ENCODE measurements at regions not wholly inside any gene's neighbourhood (a gene's known extent, or its start where the extent isn't known, plus 50 kb on each side); places are given as distances from the start of the nearest gene placed in this dataset.

DNA sequence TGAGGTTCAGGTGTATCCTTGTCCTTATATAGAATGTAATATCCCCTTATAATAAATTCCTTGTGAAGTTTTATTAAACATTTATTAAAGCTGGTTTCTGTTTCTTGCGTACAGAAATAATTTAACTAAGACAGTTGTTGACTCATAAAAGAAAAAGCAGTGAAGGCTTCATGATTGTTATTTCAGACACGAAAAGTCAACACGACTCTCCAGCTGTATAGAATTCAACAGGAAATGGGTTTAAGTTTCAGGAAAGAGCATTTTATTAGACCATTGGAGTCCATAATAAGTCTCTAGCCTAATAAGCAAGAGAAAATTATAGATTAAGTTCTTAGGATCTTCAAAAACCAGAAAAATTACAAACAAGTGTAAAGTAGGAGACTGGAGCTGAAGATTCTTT, 62.2 kb downstream of the KCNE4 start:
- WGBS (ENCODE audit: low lambda C conversion rate) = 3% methylated on average over 3 of the region's 3 CpGs
- peaks cover 0 to 9% of the 10 kb centered on the region in 2 experiments; a peak in 1 of 5 replicates for H3K27me3 ChIP-seq (ENCODE audit: control insufficient read depth in 1 of 2, insufficient read depth in 2 of 2, low read length in 2 of 2)

DNA sequence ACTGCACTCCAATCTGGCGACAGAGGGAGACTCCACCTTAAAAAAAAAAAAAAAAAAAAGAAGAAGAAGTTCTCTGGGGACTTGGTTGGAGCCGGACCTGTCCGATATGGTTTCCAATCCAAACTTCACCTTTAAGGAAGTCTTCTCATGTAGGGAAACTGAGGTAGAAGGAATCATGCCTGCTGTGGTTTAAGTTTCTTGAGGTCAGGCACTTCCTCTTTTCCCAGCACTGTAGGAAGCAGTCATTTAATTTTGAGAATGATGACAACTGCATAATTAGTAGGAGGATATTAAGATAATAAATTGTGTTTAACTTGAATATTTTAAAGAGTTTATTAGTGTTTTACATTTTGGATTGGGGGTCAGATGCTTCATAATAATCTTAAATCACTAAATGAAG, 62.9 kb downstream of the KCNE4 start:
- intact Hi-C loops (cut with micrococcal nuclease; ENCODE audit: unreplicated experiment) = no loop called here
- 18% methylated on average over 3 of the region's 3 CpGs for WGBS (ENCODE audit: low lambda C conversion rate)
- Histone ChIP-seq H3K9ac (ENCODE audit: insufficient read depth, low read depth, low read length) (no peak overlapping the region), H3K27me3 (ENCODE audit: control insufficient read depth in 1 of 2, insufficient read depth in 2 of 2, low read length in 2 of 2) (peaks cover 0 to 9% of the 10 kb centered on the region in 2 experiments; a peak in 1 of 5 replicates), H3K4me2 (ENCODE audit: low read depth, low read length) (no peak overlapping the region), H3K4me1 (ENCODE audit: insufficient read depth, low read length) (no peaks in the 10 kb centered on the region), H2AFZ (ENCODE audit: low read length) (no peak overlapping the region), H3K27ac (ENCODE audit: extremely low read length, insufficient read depth, low read length) (no peak overlapping the region), H3K9me3 (ENCODE audit: low read length) (no peaks in the 10 kb centered on the region), H3K4me3 (replicated peaks in 1 of 3; ENCODE audit: insufficient read depth in 1 of 3, low read depth in 2 of 3, low read length in 3 of 3) (no peak overlapping the region), H3K79me2 (ENCODE audit: insufficient read depth, low read length) (no peaks in the 10 kb centered on the region), H4K20me1 (ENCODE audit: insufficient read depth, low read length) (no peaks in the 10 kb centered on the region), H3K36me3 (replicated peaks in 1 of 2; ENCODE audit: control insufficient read depth in 1 of 2, insufficient read depth in 2 of 2, low read length in 2 of 2) (no peaks in the 10 kb centered on the region)
- DNase-seq (ENCODE audit: low spot score) (no peak), FAIRE-seq (no peak), ATAC-seq (no peak)
- no peak for TF ChIP-seq TBX3 (IDR thresholded peaks at IDR 0.05; ENCODE audit: borderline replicate concordance)
- no peak for TF ChIP-seq NFKB2 (CRISPR knock-in tag; IDR thresholded peaks at IDR 0.05; ENCODE audit: borderline replicate concordance)
- TF ChIP-seq, protein P1, sequence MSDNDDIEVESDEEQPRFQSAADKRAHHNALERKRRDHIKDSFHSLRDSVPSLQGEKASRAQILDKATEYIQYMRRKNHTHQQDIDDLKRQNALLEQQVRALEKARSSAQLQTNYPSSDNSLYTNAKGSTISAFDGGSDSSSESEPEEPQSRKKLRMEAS (IDR thresholded peaks at IDR 0.05) = no peak
- no peak for TF ChIP-seq ZNF296 (CRISPR knock-in tag; conservative IDR thresholded peaks at IDR 0.05)
- no peak for TF ChIP-seq ZEB1 (IDR thresholded peaks at IDR 0.05; ENCODE audit: insufficient replicate concordance, low read depth)
- no peak for TF ChIP-seq IRX3 (CRISPR knock-in tag; IDR thresholded peaks at IDR 0.05; ENCODE audit: borderline replicate concordance, low read depth)
- in situ Hi-C loops (cut with HindIII; ENCODE audit: extremely low pct_ligation_motif_present, low pct_unique_long_range_greater_than_20kb) = no loop called here
- ChIA-PET POLR2A (no interaction called here), CTCF (ENCODE audit: low intra/inter-chr PET ratio, low total read pairs) (no interaction called here)
- BruUV-seq (replicated peaks) = no TSS peak

More for the DNA sequence above, 62.2 kb downstream of the KCNE4 start:
- ATAC-seq (no peak), FAIRE-seq (no peak), DNase-seq (ENCODE audit: low spot score) (no peak)
- POLR2A ChIA-PET = no interaction called here
- BruUV-seq (replicated peaks) = no TSS peak
- Histone ChIP-seq H3K9me3 (ENCODE audit: low read length) (no peaks in the 10 kb centered on the region), H3K27ac (ENCODE audit: extremely low read length, insufficient read depth, low read length) (no peak overlapping the region), H3K4me1 (ENCODE audit: insufficient read depth, low read length) (no peaks in the 10 kb centered on the region), H3K79me2 (ENCODE audit: insufficient read depth, low read length) (no peaks in the 10 kb centered on the region), H3K4me3 (replicated peaks in 1 of 3; ENCODE audit: insufficient read depth in 1 of 3, low read depth in 2 of 3, low read length in 3 of 3) (no peak overlapping the region), H3K9ac (ENCODE audit: insufficient read depth, low read depth, low read length) (no peak overlapping the region), H2AFZ (ENCODE audit: low read length) (no peak overlapping the region), H3K36me3 (replicated peaks in 1 of 2; ENCODE audit: control insufficient read depth in 1 of 2, insufficient read depth in 2 of 2, low read length in 2 of 2) (no peaks in the 10 kb centered on the region), H3K4me2 (ENCODE audit: low read depth, low read length) (no peak overlapping the region), H4K20me1 (ENCODE audit: insufficient read depth, low read length) (no peaks in the 10 kb centered on the region)
- CTCF ChIA-PET (ENCODE audit: low intra/inter-chr PET ratio, low total read pairs) = no interaction called here
- intact Hi-C loops (cut with micrococcal nuclease; ENCODE audit: unreplicated experiment) (no loop called here), in situ Hi-C loops (cut with HindIII; ENCODE audit: extremely low pct_ligation_motif_present, low pct_unique_long_range_greater_than_20kb) (no loop called here)
- TF ChIP-seq TOE1 (CRISPR knock-in tag; IDR thresholded peaks at IDR 0.05) (no peak), KDM3A (CRISPR knock-in tag; IDR thresholded peaks at IDR 0.05; ENCODE audit: low read depth) (no peak), U2AF2 (IDR thresholded peaks at IDR 0.05; ENCODE audit: low read depth, low read length) (no peak), ZNF207 (IDR thresholded peaks at IDR 0.05; ENCODE audit: borderline replicate concordance) (no peak), PRMT3 (CRISPR knock-in tag; IDR thresholded peaks at IDR 0.05; ENCODE audit: borderline replicate concordance, low read depth) (no peak), ZNF562 (CRISPR knock-in tag; IDR thresholded peaks at IDR 0.05; ENCODE audit: borderline replicate concordance) (no peak), YY1 (IDR thresholded peaks at IDR 0.05; ENCODE audit: insufficient read depth, insufficient replicate concordance, low read depth, low read length) (no peak), MLLT10 (CRISPR knock-in tag; IDR thresholded peaks at IDR 0.05) (no peak)

All from HepG2 (cell line).